ENCODE measurements at regions not wholly inside any gene's neighbourhood (a gene's known extent, or its start where the extent isn't known, plus 50 kb on each side); places are given as distances from the start of the nearest gene placed in this dataset.

DNA sequence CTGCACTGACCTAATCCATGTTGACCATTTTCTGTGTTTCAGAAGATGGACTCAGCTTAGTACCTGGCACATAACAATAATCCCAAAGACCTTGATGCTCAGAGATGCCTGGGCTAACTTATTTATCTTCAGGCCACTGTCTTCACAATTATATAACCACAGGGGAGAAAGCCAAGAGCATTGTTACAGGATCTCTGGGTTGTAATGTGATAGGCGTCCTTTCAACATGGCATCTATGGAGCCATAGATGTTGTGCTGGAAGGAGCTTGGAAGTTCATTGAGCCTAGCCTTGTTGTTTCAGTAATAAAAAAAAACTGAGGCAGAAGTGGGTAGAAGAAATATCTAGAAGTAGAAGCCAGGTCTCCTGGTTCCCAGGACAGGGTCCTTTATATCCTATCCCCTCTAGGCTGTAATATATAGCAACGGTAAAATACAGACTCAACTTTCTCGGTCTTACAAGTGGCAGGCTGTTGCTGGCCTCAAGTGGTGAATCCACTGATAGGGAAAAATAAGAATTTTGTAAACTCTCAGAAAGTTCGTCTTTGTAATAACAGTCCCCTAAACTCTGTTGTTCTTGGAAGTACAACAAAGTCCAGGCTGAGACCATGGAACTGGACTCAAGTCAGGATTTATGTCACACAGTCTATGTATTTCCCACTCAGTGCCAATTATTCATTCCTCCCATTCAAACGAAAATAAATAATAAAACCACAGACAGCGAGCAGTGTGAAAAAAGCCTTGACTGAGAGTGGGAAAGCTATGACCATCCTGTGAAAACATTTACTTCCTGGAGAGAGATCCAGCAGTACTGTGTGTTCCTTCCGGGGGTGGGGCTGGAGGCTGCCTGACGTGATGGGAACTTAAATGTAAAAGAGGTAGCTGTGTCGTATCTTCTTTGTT is 277.6 kb downstream of the REEP3 start:
- TF ChIP-seq EZH2 (IDR thresholded peaks at IDR 0.05; ENCODE audit: borderline replicate concordance, insufficient read depth, low read depth, low read length, poor library complexity, severe bottlenecking) (no peak), CTCF (IDR thresholded peaks at IDR 0.05) (no peak)

Data from B cell (primary cell).